ENCODE measurements at regions not wholly inside any gene's neighbourhood (a gene's known extent, or its start where the extent isn't known, plus 50 kb on each side); places are given as distances from the start of the nearest gene placed in this dataset.

GRCh38 chr22:34534101-34534500, 531.9 kb upstream of the ISX start:
- H3K27me3 Mint-ChIP-seq = no peaks in the 10 kb centered on the region
- H3K4me1 Mint-ChIP-seq = no peaks in the 10 kb centered on the region
- intact Hi-C loops (cut with micrococcal nuclease) = no loop called here
- POLR2A ChIA-PET = no interaction called here
- H3K4me3 Mint-ChIP-seq = no peak overlapping the region
- no peak for TF ChIP-seq CTCF (IDR thresholded peaks at IDR 0.05)
- no peaks in the 10 kb centered on the region for H3K9me3 Mint-ChIP-seq
- no peak overlapping the region for H3K27ac Mint-ChIP-seq
- ATAC-seq (ENCODE audit: low read depth) = no peak
- no peak for DNase-seq
- H3K36me3 Mint-ChIP-seq (ENCODE audit: low read depth) = no peaks in the 10 kb centered on the region
- CTCF ChIA-PET = no interaction called here

- CTCF ChIA-PET = no interaction called here
- no peak for TF ChIP-seq CTCF (IDR thresholded peaks at IDR 0.05)
Measured at GRCh38 chr22:34567367-34567766, 498.6 kb upstream of the ISX start.

GRCh38 chr22:34570408-34570807, 495.6 kb upstream of the ISX start:
- intact Hi-C loops (cut with micrococcal nuclease) = no loop called here
- no peak for DNase-seq
- no peak for ATAC-seq (ENCODE audit: low read depth)
- CTCF ChIA-PET = no interaction called here
- H3K36me3 Mint-ChIP-seq (ENCODE audit: low read depth) = no peaks in the 10 kb centered on the region
- H3K4me3 Mint-ChIP-seq = no peak overlapping the region
- POLR2A ChIA-PET = no interaction called here
- peaks cover 3% of the 10 kb centered on the region for H3K27me3 Mint-ChIP-seq
- no peak for TF ChIP-seq CTCF (IDR thresholded peaks at IDR 0.05)
- H3K9me3 Mint-ChIP-seq = no peaks in the 10 kb centered on the region
- no peak overlapping the region for H3K27ac Mint-ChIP-seq
- H3K4me1 Mint-ChIP-seq = no peaks in the 10 kb centered on the region

More at GRCh38 chr22:34567367-34567766, 498.6 kb upstream of the ISX start:
- no peak for DNase-seq
- Mint-ChIP-seq H3K27ac (no peak overlapping the region), H3K4me1 (no peaks in the 10 kb centered on the region), H3K27me3 (peaks cover 5% of the 10 kb centered on the region), H3K36me3 (ENCODE audit: low read depth) (no peaks in the 10 kb centered on the region), H3K9me3 (peaks cover 3% of the 10 kb centered on the region), H3K4me3 (no peak overlapping the region)
- POLR2A ChIA-PET = no interaction called here
- intact Hi-C loops (cut with micrococcal nuclease) = no loop called here
- no peak for ATAC-seq (ENCODE audit: low read depth)

- ChIA-PET CTCF (no interaction called here), POLR2A (no interaction called here)
- Mint-ChIP-seq H3K36me3 (ENCODE audit: low read depth) (no peaks in the 10 kb centered on the region), H3K9me3 (no peaks in the 10 kb centered on the region), H3K27me3 (no peaks in the 10 kb centered on the region), H3K27ac (no peak overlapping the region), H3K4me1 (no peaks in the 10 kb centered on the region), H3K4me3 (no peak overlapping the region)
- no peak for TF ChIP-seq CTCF (IDR thresholded peaks at IDR 0.05)
- DNase-seq (no peak), ATAC-seq (ENCODE audit: low read depth) (no peak)
- intact Hi-C loops (cut with micrococcal nuclease) = no loop called here
Measured at GRCh38 chr22:34579519-34579918, 486.4 kb upstream of the ISX start.

GRCh38 chr22:34587357-34588356, 478.3 kb upstream of the ISX start:
- H3K9me3 Mint-ChIP-seq = no peaks in the 10 kb centered on the region
- ATAC-seq (ENCODE audit: low read depth) = no peak
- H3K4me3 Mint-ChIP-seq = no peak overlapping the region
- DNase-seq = no peak
- no peaks in the 10 kb centered on the region for H3K27me3 Mint-ChIP-seq
- CTCF ChIA-PET = no interaction called here
- H3K36me3 Mint-ChIP-seq (ENCODE audit: low read depth) = no peaks in the 10 kb centered on the region
- H3K27ac Mint-ChIP-seq = no peak overlapping the region
- TF ChIP-seq CTCF (IDR thresholded peaks at IDR 0.05) = no peak
- intact Hi-C loops (cut with micrococcal nuclease) = no loop called here
- no peaks in the 10 kb centered on the region for H3K4me1 Mint-ChIP-seq
- POLR2A ChIA-PET = no interaction called here

Measured in activated B cell treated with CpG ODN at 0.5 μM for 24 hours (primary cell).